ENCODE measurements at regions not wholly inside any gene's neighbourhood (a gene's known extent, or its start where the extent isn't known, plus 50 kb on each side); places are given as distances from the start of the nearest gene placed in this dataset.
"Not testable (repeated sequence)": the region's sequence is repeated elsewhere in the genome, so short reads cannot be mapped to it uniquely, and the experiment has no call there.

GRCh38 chr10:30730306-30730705, 100.8 kb upstream of the LYZL2 start:
- Histone ChIP-seq H3K9ac (no peak overlapping the region), H3K4me3 (no peak overlapping the region), H3K9me3 (replicated peaks in 1 of 11) (no peaks in the 10 kb centered on the region), H3K36me3 (no peaks in the 10 kb centered on the region), H3K27me3 (no peaks in the 10 kb centered on the region), H3K27ac (no peak overlapping the region), H4K20me1 (no peaks in the 10 kb centered on the region), H3K4me1 (peaks cover 0 to 8% (median 0%) of the 10 kb centered on the region in 10 experiments; a peak in 2 of 20 replicates), H3K4me2 (no peak overlapping the region)
- no peak for TF ChIP-seq Cebpa-rat (IDR thresholded peaks at IDR 0.05)

- TF ChIP-seq Cebpa-rat (IDR thresholded peaks at IDR 0.05) = no peak
- H3K4me3 ChIP-seq = no peak overlapping the region
- H3K4me1 ChIP-seq = peaks cover 0 to 8% (median 0%) of the 10 kb centered on the region in 10 experiments; a peak in 6 of 20 replicates
- H3K27me3 ChIP-seq = no peaks in the 10 kb centered on the region
- H3K9ac ChIP-seq = no peak overlapping the region
- H4K20me1 ChIP-seq = no peaks in the 10 kb centered on the region
- H3K36me3 ChIP-seq = no peaks in the 10 kb centered on the region
- no peak overlapping the region for H3K4me2 ChIP-seq
- no peaks in the 10 kb centered on the region for H3K9me3 ChIP-seq (replicated peaks in 1 of 11)
- H3K27ac ChIP-seq = no peak overlapping the region
These were observed 99.2 kb upstream of the LYZL2 start for GRCh38 chr10:30728766-30729165.

- Histone ChIP-seq H3K9ac (no peak overlapping the region), H3K4me2 (no peak overlapping the region), H3K4me3 (no peak overlapping the region), H4K20me1 (no peaks in the 10 kb centered on the region), H3K4me1 (peaks cover 0 to 13% (median 5%) of the 10 kb centered on the region in 10 experiments; a peak in 15 of 20 replicates), H3K36me3 (no peaks in the 10 kb centered on the region), H3K9me3 (replicated peaks in 1 of 11) (no peaks in the 10 kb centered on the region), H3K27ac (no peak overlapping the region), H3K27me3 (no peaks in the 10 kb centered on the region)
- TF ChIP-seq Cebpa-rat (IDR thresholded peaks at IDR 0.05) = no peak
These were observed 98.6 kb upstream of the LYZL2 start for GRCh38 chr10:30728127-30728526.

GRCh38 chr10:30727524-30727923, 98.0 kb upstream of the LYZL2 start:
- Histone ChIP-seq H3K27me3 (no peaks in the 10 kb centered on the region), H3K4me3 (no peak overlapping the region), H3K36me3 (no peaks in the 10 kb centered on the region), H3K9me3 (replicated peaks in 1 of 11) (no peaks in the 10 kb centered on the region), H3K27ac (no peak overlapping the region), H4K20me1 (no peaks in the 10 kb centered on the region), H3K9ac (no peak overlapping the region), H3K4me2 (peak overlapping the region in 1 of 11 experiments; percentile 21; a peak in 2 of 22 replicates), H3K4me1 (peaks cover 3 to 19% (median 11%) of the 10 kb centered on the region in 10 experiments)
- no peak for TF ChIP-seq Cebpa-rat (IDR thresholded peaks at IDR 0.05)

- H3K27me3 ChIP-seq; H4K20me1 ChIP-seq; H3K27ac ChIP-seq; H3K36me3 ChIP-seq; H3K9me3 ChIP-seq (replicated peaks in 1 of 11); H3K9ac ChIP-seq; H3K4me3 ChIP-seq: not testable (repeated sequence)
- Histone ChIP-seq H3K4me1 (peaks cover 6 to 25% (median 17%) of the 10 kb centered on the region in 10 experiments), H3K4me2 (peak overlapping the region in 10 of 11 experiments; percentile 17 to 49 (median 43); a peak in 10 of 22 replicates)
These were observed 97.3 kb upstream of the LYZL2 start for GRCh38 chr10:30726783-30727414.

DNA sequence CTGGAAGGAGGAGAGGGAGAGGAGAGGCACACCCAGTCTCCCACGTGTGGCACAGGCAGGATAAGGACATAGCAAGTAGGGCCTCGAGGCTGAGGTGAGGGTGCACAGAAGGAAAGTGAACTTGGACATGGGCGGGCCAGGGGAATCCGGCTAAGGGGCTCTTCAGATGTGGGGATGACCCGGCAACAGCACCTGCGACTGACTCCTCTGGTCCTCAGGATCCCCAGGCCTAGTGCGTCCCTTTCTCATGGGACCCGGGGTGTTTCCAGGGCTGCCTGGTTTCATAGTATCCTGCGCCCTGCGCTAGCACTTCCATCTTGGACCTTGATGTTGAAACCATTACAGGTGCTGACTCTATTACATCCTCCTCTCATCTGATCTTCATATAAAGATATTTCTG, 96.1 kb upstream of the LYZL2 start:
- H3K4me1 ChIP-seq = peaks cover 6 to 32% (median 22%) of the 10 kb centered on the region in 10 experiments
- no peak overlapping the region for H3K4me2 ChIP-seq
- no peak overlapping the region for H3K9ac ChIP-seq
- H3K27ac ChIP-seq = no peak overlapping the region
- H3K36me3 ChIP-seq = no peaks in the 10 kb centered on the region
- no peaks in the 10 kb centered on the region for H4K20me1 ChIP-seq
- no peak overlapping the region for H3K4me3 ChIP-seq
- H3K27me3 ChIP-seq = no peaks in the 10 kb centered on the region
- no peaks in the 10 kb centered on the region for H3K9me3 ChIP-seq (replicated peaks in 1 of 11)
- TF ChIP-seq Cebpa-rat (IDR thresholded peaks at IDR 0.05) = no peak

DNA sequence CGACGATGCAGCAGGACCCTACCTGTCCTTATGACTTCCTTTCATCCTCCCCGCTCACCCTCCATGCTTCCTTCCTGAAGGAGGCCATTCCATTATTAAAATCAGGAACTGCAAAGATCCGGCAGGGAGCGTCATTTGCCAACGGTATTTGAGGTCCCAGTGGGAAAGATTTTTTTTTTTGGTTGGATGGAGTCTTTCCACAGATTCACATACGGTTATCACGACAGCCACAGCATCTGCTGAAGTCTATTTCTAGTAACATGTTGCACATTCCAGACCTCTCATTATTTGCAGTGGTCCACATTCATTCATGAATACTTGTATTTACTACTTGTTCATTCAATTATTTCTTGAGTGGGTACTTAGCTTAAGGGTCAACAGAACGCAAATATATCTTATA, 94.7 kb upstream of the LYZL2 start:
- H3K36me3 ChIP-seq = no peaks in the 10 kb centered on the region
- peaks cover 6 to 32% (median 22%) of the 10 kb centered on the region in 10 experiments for H3K4me1 ChIP-seq
- H4K20me1 ChIP-seq = no peaks in the 10 kb centered on the region
- H3K9me3 ChIP-seq (replicated peaks in 1 of 11) = no peaks in the 10 kb centered on the region
- no peak overlapping the region for H3K27ac ChIP-seq
- no peak overlapping the region for H3K4me2 ChIP-seq
- no peak overlapping the region for H3K4me3 ChIP-seq
- TF ChIP-seq Cebpa-rat (IDR thresholded peaks at IDR 0.05) = no peak
- H3K9ac ChIP-seq = no peak overlapping the region
- no peaks in the 10 kb centered on the region for H3K27me3 ChIP-seq

DNA sequence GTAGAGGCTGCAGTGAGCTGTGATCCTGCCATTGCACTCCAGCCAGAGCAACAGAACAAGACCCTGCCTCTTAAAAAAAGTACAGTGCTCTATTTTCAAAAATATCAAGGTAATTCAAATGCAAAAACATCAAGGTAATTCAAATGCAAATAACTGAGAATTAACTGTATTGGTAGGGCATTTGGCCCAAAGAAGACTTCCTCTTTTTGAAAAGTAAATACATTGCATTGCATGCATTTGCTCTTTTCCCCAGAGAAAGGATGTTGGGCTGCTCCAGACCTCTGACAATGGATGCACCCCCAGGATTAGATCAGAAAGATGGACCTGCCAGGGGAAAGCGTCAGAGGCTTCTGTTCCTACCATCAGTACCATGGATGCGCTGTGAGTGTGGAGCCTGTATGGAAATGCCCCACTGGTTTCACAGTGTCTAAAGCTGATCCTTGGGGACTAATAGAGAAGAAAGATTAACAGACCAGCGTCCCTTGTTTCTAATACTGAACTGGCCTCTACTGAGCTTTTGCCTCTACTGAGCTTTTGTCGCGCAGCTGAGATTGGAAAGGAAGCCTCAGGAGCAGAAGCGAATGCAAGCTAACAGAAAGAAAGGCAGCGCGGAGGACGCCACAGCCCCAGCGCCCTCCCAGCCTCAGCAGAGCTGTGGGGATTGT, 93.5 kb upstream of the LYZL2 start:
- peak overlapping the region; percentile 32 to 62 (median 41); a peak in 19 of 22 replicates for H3K4me2 ChIP-seq

DNA sequence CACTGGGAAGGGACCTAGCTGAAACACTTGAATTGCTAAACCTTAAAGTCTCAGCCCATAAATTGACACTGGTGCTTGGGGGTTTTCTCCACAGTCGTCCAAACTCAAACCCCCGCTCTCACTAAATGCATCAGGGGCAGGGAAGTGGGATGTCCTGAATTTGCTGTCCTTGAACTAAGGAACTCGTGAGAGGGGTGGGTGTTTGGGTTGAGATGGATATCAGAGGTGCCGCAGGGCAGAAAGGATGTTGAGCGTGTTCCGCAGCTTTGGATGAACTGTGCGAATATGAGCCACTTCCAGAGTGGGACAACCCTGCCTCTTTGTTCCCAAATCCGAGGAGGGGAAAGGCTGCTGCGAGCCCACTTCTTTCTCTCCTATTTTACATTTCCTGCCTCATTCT, 90.3 kb upstream of the LYZL2 start:
- no peak overlapping the region for H3K4me3 ChIP-seq
- H3K9ac ChIP-seq = no peak overlapping the region
- H3K27me3 ChIP-seq = no peaks in the 10 kb centered on the region
- peaks cover 6 to 27% (median 22%) of the 10 kb centered on the region in 10 experiments for H3K4me1 ChIP-seq
- no peak for TF ChIP-seq Cebpa-rat (IDR thresholded peaks at IDR 0.05)
- H3K27ac ChIP-seq = no peak overlapping the region
- H3K9me3 ChIP-seq (replicated peaks in 1 of 11) = peaks cover 2 to 7% (median 3%) of the 10 kb centered on the region in 11 experiments; a peak in 19 of 22 replicates
- H3K4me2 ChIP-seq = no peak overlapping the region
- H4K20me1 ChIP-seq = no peaks in the 10 kb centered on the region
- H3K36me3 ChIP-seq = no peaks in the 10 kb centered on the region

More for the DNA sequence above, 93.5 kb upstream of the LYZL2 start:
- Histone ChIP-seq H3K9me3 (replicated peaks in 1 of 11) (no peaks in the 10 kb centered on the region), H3K4me3 (no peak overlapping the region), H3K9ac (no peak overlapping the region), H4K20me1 (no peaks in the 10 kb centered on the region), H3K27ac (no peak overlapping the region), H3K27me3 (no peaks in the 10 kb centered on the region), H3K36me3 (no peaks in the 10 kb centered on the region), H3K4me1 (peaks cover 6 to 32% (median 22%) of the 10 kb centered on the region in 10 experiments)
- no peak for TF ChIP-seq Cebpa-rat (IDR thresholded peaks at IDR 0.05)

Measured in BLaER1 treated with 17β-estradiol and CSF1 and Interleukin-3, amounts not matched to agents 10 nM and 100 nM (cell line).